ENCODE measurements at regions not wholly inside any gene's neighbourhood (a gene's known extent, or its start where the extent isn't known, plus 50 kb on each side); places are given as distances from the start of the nearest gene placed in this dataset.

DNA sequence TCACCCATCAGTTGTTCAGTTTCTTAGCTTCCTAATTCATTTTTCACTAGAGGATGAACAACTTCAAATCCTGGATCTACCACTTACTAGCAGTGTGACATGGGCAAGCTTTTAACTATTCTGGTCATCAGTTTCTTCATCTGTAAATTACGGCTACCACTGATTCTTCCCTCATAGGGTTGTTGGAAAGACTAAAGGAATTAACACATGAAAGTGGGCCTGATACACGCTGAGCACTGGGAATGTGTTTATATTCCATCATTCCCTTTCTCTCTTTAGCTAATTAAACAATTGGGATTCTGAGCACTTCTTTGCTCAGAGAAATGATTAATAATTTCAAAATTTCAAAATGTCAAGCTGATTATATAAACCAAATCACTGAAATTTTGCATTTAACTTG lies 862.3 kb upstream of the GCFC2 start:
- no peak for DNase-seq

DNA sequence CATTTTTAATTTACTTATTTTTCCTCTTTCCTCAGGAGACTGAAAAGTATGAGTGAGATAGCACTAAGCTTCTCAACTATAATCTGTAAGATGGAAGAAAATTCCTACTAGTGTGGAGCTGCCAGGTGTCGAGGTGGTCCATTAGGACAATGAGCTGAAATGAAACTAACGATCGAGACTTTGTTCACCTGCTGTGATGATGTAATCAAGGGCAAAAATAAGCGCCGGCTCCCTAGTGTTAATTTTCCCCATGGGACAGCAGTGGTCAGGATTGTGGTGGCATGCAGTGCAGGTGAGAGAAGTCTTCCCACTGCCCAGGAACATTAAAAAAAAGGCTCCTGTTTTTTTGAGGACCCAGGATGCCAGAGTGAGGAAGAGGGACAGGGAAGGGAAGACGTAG lies 859.1 kb upstream of the GCFC2 start:
- no peak for DNase-seq

DNA sequence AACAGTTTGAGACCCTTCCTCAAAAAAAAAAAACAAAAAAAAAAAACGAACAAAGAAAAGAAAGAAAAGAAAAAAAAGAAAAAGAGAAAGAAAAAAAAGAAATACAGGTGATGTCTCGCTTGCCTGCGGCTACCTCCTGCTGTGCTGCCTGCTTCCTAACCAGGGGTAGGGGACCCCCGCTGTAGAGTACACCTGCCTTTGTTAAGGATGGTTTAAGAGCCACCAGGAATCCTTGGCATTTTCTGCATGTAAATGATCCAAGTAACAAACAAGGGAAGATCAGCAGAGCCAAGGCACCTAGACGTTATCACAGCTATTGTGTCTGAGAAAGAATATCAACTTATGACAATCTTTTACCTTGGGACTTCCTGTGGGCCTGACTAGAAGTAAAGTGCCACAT lies 856.8 kb upstream of the GCFC2 start:
- no peak for DNase-seq

DNA sequence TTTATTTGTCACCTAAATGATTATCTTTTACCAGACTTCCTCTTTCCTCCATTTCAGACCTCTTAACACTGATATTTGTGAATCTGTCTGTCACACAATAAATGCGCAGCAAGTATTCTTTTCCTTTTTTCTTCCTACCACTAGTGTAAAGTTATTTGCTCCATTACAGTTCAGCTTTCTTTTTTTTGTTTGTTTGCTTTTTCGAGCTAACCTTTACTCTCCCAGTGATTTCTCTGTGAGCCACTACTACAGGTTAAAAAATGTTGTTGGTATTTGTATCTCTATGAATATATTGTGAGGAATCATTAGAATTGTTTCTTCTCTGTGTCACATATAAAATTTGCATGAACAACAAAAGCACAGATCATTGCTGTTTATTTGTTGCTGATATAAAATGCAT lies 854.0 kb upstream of the GCFC2 start:
- DNase-seq, result no peak

DNA sequence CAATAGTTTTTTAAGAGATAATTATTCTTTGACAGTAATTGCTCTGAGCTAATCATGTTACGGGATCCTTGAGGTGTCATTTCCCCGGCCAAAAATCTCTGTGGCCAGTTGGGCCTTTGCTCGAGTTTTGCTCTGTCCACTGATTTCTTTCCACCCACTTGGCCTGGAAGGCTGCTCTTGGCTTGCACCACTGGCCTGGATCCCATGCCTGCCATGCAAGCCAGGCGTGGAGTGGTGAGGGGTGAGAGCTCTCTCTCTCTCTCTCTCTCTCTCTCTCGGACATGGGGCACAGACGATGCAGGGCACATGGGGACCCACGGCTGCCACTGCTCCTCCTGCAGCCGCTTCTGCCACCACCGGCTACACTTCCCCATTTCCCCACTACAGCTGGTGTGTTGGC lies 853.0 kb upstream of the GCFC2 start:
- DNase-seq, result no peak

DNA sequence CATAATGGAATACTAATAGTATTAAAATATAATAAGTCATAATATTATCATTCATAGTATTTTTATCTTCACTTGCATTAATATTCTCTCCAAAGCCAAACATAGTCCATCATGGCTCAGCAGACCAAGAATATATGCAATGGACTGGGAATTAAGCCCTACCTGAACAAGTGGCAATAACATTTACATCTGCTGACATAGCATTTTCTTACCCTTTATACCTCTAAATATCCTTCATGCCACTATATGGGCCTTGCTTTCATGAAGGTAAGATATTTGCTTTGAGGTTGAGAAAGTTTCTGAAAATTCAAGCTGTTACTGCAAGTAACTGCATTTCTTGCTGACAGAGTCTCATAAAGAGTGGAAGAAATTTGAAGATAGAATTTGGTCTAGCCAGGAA lies 847.4 kb upstream of the GCFC2 start:
- no peak for DNase-seq

DNA sequence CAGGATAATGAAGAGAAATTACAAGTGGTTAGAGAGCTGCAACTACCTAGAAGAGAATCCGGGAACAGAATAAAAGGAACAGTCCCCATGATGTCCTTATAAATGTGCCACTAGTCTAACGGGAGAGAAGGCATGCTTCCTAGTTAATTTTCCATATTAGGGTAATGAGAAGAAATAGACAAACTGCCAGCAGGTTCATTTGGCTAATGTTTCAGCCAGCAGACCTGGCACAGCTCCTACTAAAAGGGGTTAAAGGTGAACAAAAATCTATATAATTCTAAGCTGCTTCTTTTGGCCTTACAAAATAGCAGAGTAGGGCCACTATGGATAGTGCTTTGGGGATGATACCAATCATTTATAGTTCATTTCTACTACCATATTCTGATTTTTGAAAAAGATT lies 845.3 kb upstream of the GCFC2 start:
- no peak for DNase-seq

DNA sequence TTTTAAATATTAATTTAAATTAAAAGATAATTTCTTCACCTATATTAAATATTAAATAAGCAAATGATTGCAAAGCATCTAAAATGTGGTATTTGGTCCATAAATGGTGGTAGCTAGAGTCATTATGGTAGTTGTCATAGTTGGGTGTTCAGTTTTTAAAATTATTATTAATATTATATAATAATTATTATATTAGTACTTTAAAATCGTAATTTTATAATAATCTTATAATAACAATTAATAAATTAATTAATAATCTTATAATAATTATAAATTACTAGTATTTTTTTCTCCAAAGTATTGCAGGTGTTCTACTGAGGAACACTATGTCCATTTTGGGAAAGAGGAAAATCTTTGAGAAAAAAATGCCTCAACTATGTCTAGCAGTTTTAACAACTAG lies 835.5 kb upstream of the GCFC2 start:
- no peak for DNase-seq

DNA sequence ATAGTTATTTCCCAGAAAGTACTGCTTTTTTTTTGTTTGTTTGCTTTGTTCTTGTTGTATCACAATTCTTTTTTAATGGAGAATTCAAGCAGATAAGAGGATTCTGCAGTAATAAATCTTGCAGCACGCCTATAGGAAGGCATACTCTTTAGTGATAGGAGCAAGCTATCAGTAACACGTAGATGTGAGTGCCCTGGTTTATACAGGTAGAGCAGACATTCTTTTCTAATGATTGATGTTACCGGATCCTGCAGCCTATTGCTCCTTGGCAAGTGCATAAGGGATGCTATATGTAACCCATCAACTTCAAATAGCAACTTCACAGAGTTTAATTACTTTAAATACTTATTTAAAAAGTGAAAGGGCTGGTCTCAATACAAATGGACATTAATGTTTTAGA lies 834.2 kb upstream of the GCFC2 start:
- no peak for DNase-seq

DNA sequence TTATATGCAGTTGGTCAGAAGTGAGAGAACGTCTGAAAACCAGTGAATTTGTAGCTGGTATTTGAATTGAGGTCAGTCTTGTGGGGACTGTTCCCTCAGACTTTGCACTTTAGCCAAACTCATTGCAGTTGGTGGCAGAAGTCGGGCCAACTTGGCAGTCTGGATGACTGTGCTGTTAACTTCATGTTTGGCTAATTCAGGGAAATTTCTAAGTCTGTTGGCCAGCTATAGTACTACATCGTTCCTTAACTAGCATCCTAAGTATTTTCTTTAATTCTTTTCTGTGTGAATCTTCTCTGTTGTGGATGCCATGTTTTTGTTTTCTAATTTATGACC lies 806.8 kb upstream of the GCFC2 start:
- DNase-seq, result no peak

DNA sequence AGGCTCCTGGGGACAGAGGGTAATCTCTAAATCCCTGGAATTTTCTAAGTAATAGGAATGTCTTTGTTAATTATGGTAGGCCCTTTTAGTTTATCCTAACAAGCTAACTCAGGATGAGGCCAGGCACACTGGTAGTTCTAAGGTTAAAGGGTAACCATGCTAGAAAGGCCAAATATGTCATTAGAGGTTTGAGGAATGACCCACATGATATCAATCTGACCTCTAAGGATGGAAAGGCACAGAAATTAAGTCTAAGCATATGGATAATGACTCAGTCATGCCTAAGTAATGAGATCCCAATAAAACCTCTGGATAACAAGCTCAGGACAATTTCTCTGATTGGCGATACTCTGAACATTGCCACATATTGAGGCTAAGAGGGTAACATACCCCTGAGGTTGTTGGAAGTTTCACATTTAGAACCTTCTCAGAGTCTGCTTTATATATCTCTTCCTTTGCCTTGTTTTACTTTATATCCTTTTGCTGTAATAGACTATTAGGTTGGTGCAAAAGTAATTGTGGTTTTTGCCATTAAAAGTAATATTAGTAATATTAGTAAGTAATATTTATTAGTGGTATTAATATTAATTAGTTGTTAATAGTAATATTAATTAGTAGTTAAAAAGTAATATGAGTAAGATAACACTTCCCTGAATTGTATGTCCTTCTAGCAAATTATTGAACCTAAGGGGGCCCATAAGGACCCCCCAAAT lies 806.3 kb upstream of the GCFC2 start:
- no peak for DNase-seq

DNA sequence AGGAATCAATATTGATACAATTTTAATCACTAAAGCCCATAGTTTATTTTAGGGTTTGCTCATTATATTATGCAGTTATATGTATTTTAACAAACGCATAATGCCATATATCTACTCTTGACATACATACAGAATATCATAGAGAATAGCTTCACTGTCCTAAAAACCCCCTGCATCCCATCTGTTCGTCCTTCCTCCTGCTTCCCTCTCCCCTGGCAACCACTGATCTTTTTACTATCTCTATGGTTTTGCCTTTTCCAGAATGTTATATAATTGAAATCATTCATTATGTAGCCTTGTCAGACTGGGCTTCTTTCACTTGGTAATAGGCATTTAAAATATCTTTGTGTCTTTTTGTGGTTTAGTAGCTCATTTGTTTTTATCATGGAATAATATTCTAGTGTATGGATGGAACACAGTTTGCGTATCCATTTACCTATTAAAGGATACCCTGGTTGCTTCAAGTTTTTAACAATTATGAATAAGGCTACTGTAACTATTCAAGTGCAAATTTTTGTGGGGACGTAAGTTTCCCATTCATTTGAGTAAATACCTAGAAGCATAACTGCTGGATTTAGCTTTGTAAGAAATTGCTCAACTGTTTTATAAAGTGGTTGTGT lies 801.6 kb upstream of the GCFC2 start:
- no peak for DNase-seq

DNA sequence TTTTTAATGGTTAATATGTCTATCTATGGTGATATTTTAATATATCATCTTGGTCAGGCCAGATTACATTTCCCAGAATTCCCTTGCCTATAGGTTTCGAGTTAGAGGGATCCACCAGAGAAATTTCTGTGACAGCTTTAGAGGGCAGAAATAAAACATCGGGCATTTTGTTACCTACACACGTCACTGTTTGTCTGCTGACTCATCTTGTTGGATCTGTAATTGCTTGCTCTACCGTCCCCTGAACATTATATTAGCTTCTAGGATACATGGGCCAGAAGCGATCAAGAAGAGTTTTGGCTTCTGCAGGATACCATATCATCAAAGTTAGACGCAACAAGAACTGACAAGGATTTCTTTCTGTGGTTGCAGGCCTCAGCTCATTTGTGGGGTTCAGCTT lies 795.8 kb upstream of the GCFC2 start:
- no peak for DNase-seq

DNA sequence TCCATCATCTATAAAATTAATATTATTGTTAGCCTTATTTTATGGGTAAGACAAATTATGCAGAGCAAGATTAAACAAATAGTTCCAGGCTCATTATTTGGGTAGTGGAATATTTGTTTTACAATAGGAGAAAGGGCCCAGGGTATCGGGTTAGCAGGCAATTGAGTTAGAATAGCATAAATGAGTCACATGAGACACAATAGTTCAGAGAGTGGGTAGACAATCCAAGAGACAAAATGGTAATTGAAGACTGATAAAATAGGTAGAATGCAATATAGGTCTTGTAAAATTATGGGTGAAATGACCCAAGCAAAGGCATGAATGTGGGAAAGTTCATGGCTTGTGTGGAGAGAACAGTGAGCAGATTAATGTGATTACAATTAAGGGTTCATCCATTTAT lies 790.9 kb upstream of the GCFC2 start:
- DNase-seq, result no peak

DNA sequence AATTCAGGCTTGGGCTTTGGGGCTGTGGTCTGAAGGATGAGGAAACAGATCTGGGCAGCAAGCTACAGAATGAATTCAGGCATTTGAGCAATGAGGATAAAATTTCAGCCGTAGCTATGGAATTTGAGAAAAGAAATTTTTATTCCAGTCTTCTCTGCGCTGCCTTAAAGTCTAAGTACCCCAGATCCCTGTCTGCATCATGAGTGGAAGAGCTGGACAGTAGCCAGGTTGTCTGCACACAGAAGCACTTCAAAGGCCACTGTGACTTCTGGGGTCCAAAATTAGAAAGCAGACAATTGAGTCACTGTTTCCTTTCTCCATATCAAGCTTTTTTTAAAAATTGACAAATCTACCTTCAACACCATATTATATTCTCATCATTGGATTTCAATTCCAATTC lies 787.6 kb upstream of the GCFC2 start:
- DNase-seq, result no peak

DNA sequence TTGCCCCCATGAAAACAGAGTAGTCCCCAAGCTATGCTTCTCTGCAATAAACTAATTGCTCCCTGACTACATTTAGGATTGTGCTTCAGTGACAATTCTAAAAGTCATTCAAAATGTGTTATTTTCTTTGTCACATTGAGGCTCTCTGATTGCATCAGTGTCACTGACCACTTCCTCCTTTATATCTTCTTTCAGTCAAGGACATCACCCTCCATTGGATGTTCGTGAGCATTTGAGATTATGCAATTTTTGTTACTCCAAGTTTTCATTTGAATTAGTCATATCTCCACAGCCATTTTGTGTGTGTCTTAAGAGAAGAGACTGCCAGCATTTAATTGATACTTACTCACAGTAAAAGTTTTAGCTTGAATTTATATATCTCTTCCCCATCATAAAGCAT lies 780.8 kb upstream of the GCFC2 start:
- DNase-seq, result no peak

DNA sequence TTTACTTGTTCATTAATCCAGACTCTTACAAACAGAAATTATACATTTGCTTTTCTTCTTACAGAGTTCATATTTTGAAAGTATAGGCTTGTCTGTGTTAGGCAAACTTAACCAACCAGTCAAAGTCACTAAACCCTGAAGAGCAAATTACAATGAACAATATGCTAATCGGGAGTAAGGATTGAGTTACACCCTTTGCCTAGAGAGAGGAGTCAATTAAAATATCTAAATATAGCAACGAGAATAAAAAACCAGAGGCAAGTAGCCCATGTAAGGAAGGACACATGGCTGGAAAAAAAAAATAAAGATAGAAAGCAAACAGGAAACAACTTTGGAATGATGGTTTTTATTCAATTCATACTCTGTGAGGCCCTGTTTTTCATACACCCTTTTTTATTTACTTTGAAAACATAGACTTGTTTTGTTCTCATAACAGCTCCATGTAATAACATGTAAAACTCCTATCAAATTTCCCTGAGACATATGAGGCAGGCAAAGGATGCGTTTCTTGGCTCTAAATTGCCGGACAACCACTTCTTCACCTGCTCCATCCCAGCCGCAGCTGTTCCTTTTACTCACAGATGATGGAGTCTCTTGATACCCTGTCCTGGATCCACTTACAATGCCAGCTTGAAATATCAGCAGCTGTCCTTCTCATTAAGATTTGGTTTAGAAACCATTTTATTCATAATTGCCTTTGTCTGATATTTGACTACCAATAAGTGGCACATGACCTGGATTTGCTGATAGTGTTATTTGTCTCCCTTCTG lies 767.7 kb upstream of the GCFC2 start:
- DNase-seq, result peak; percentile 63

DNA sequence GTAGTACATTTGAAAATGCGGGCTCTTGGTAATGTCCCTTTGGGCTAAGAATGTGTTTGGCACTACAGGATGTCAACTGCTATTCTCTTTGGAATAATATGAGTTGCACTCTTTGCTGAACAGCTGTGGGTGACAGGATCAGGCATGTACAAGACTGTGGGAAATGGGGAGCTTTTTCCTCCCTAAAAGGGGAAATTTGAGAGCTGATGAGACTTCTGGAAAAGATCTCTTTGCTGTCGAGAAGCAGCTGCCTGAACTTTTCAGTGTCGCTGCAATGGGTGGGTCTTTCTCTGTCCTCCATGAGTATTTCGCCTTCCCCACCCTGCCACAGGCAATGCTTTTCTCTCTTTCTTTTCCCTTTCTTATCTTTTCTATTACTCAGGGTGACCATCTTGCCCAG lies 762.2 kb upstream of the GCFC2 start:
- no peak for DNase-seq

DNA sequence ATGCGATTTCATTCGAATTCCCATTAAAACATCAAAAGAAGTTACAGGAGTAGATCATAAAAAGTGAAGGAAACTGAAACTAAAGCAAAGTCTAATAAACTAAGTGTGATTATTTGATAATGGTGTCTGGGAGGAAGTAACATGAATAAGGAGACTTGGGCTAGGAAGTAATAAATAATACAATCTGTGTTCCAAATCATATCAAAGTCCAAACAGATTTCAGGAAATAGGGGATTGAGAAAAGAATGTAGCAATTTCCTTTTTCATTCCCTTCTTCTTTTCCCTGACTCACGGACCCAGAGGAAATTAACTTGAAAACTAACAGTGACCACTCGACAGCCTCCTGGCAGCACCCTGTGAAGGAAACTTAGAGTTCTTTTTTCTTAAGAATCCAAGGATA lies 758.4 kb upstream of the GCFC2 start:
- no peak for DNase-seq

DNA sequence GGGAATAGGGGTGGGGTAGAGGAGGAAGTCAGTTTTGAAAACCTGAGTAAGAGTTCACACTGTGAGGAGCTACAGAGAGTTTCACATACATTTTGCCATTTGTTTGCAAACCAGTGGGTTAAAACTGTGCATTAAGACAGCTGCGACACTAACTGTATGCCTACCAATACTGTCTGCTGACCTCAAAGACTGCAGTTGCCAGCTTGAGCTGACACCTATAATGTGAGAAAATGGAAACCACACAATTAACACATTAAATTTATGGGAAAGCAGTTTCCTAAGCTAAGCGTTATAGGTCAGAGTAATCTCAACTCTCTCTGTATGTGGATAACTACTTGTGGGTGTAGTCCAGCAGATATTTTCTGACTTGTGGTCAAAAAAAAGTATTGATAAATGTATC lies 756.6 kb upstream of the GCFC2 start:
- no peak for DNase-seq

DNA sequence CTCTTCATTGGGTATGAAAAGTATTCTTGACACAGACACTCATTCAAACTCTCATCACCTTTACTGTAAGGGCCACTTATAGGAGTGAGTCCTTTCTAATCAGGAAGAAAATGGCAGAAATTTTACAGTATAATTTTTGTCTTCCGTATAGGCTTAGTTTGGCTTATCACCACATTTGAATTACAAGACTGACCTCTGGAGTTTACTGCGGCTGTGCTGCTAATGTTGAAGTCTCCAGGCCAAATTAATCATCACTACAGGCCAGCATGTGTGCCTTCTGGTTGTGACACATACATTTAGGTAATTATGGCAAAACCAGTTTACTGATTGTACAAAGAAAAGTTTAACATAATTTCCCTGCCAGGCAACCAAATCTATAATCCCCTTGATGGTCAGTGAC lies 753.6 kb upstream of the GCFC2 start:
- no peak for DNase-seq

DNA sequence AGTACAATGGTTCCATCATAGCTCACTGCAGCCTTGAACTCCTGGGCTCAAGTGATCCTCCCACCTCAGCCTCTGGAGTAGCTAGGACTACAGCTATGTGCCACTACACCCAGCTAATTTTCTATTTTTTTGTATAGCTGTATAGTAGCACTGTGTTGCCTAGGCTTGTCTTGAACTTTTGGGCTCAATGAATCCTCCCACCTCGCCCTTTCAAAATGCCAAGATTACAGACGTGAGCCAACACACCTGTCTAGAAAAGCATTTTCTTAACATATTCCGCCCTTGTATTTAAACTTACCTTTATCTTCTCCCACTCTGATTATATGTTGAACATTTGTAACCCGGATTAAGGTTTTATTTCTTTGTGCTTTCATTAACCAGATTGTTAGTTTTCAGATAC lies 750.7 kb upstream of the GCFC2 start:
- DNase-seq, result no peak

DNA sequence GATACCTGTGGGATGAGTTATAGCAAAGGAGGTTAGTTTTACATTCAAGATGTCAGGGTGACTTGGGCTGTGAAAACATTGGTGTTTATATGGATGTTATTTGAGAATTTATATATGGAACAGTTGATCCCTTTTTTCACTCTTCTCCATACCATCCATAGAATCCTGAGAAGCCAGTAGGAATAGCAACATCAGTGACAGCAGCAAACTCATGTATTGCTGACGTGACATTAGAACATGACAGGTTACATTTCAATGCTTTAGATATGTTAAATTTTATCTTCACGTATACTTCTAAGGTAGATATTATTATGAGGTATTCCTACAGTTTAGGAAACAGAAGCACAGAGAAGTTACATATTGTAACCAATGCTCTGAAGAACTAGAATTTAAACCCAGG lies 745.2 kb upstream of the GCFC2 start:
- no peak for DNase-seq

DNA sequence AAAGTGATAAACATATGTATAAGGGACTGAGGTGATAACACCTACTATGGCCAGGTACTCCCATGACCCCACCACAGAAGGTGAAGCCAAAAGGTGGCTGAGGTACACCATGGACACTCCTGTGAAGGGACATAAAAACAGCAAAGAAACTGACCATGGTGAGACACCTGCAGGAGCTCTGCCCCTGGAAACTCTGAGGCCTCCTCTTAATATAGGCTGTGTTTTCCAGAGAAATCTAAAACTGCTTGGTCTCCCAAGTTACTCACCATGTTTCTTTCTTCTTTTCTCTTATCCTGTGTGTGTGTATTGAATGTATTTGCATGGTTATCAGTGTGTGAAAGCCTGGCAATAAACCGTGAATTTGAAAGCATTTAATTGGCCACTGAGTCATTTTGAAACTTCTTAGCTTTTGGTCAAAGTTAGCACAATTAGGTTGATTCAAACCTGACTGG lies 739.3 kb upstream of the GCFC2 start:
- no peak for DNase-seq

DNA sequence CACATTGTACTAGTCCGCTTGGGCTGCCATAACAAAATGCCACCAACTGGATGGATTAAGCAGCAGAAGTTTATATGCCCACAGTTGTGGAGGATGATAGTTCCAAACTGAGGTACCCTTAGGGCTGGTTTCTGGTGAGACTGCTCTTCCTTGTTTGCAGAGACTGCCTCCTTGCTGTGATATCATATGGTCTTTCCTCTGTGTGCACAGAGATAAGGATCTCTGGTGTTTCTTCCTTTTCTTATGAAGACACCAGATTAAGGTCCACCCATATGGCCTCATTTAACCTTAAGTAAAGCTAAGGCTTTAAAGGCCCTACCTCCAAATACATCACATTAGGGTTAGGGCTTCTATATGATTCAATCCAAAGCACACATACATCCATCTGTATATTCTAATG lies 738.2 kb upstream of the GCFC2 start:
- DNase-seq, result no peak

Data from NCI-H1436 treated with DMSO at 0.1 percent for 48 hours (cell line).